ENCODE measurements at regions not wholly inside any gene's neighbourhood (a gene's known extent, or its start where the extent isn't known, plus 50 kb on each side); places are given as distances from the start of the nearest gene placed in this dataset.

DNA sequence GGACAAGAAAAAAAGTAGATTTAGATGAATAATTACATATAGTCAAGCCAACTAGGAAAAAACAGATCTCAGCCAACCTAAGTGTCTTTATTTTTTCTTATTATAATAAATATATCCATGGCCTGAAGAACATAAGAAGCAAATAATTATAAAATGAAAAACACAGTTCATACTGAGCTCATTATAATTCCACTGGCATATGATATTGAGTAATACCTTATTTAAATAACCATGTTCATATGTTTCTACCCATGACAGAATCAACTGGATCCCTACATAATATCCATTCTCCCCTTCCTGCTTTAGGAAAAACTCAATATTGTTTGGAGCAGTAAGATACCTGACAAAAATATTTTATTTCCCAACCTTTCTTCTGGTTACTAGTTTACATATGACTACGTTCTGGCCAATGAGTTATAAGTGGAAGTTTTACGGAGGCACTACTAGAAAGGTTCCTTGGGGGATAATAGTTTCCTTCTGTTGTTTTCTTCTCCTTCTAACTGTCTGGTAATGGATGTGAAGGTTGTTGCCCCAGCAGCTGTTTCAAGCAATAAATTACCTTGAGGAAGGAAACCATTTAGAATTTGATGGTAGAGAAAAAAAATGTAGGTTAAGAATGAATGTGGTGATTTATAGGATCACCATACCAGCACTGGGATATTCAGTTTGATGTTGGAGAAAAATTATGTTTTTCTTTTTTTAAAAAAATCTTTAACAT is 184.1 kb upstream of the MBNL1 start:
- H3K56ac ChIP-seq (ENCODE audit: insufficient read length, low read depth, low read length): no peak overlapping the region

More for the DNA sequence above, 184.1 kb upstream of the MBNL1 start:
- Histone ChIP-seq H2AK5ac (ENCODE audit: insufficient read length, low read length) (no peak overlapping the region), H3K14ac (ENCODE audit: insufficient read depth, low read length) (no peak overlapping the region), H3K18ac (ENCODE audit: insufficient read length, low read depth, low read length) (no peak overlapping the region), H2BK20ac (ENCODE audit: low read depth, low read length, poor library complexity, severe bottlenecking) (no peak overlapping the region), H2BK5ac (ENCODE audit: insufficient read length, low read length) (no peak overlapping the region), H4K5ac (ENCODE audit: insufficient read length, low read depth, low read length) (no peak overlapping the region), H3K9me3 (ENCODE audit: control insufficient read depth, low read depth, low read length) (no peaks in the 10 kb centered on the region), H2BK120ac (ENCODE audit: low read depth, low read length, poor library complexity, severe bottlenecking) (no peak overlapping the region), H2BK15ac (ENCODE audit: low read depth, low read length) (no peak overlapping the region), H4K91ac (ENCODE audit: insufficient read length, low read depth, low read length) (no peak overlapping the region), H3K27me3 (ENCODE audit: insufficient read depth, low read length) (no peaks in the 10 kb centered on the region), H2BK12ac (ENCODE audit: insufficient read length, low read depth, low read length) (no peak overlapping the region), H3K4ac (ENCODE audit: low read depth, low read length) (no peak overlapping the region), H3K23ac (ENCODE audit: insufficient read length, low read depth, low read length) (no peak overlapping the region), H3T11ph (ENCODE audit: low read length) (no peak overlapping the region), H4K20me1 (ENCODE audit: control insufficient read depth, insufficient read depth, insufficient read length) (no peaks in the 10 kb centered on the region), H3K4me1 (ENCODE audit: insufficient read depth, low read length) (peaks cover 5% of the 10 kb centered on the region), H2AFZ (ENCODE audit: low read length) (no peak overlapping the region), H3K4me2 (ENCODE audit: insufficient read depth, insufficient read length, low read length) (no peak overlapping the region), H3K9ac (ENCODE audit: extremely low read depth, insufficient read length, low read length) (no peak overlapping the region), H3K79me1 (ENCODE audit: insufficient read depth, low read depth, low read length, poor library complexity, severe bottlenecking) (no peaks in the 10 kb centered on the region), H3K27ac (ENCODE audit: insufficient read length, low read depth, low read length) (no peak overlapping the region), H3K23me2 (ENCODE audit: insufficient read length, low read depth, low read length, poor library complexity, severe bottlenecking) (no peaks in the 10 kb centered on the region), H3K79me2 (ENCODE audit: insufficient read depth, low read length) (no peaks in the 10 kb centered on the region), H4K8ac (replicated peaks; ENCODE audit: insufficient read length, low read depth, low read length) (no peak overlapping the region)
- TF ChIP-seq, protein P1, sequence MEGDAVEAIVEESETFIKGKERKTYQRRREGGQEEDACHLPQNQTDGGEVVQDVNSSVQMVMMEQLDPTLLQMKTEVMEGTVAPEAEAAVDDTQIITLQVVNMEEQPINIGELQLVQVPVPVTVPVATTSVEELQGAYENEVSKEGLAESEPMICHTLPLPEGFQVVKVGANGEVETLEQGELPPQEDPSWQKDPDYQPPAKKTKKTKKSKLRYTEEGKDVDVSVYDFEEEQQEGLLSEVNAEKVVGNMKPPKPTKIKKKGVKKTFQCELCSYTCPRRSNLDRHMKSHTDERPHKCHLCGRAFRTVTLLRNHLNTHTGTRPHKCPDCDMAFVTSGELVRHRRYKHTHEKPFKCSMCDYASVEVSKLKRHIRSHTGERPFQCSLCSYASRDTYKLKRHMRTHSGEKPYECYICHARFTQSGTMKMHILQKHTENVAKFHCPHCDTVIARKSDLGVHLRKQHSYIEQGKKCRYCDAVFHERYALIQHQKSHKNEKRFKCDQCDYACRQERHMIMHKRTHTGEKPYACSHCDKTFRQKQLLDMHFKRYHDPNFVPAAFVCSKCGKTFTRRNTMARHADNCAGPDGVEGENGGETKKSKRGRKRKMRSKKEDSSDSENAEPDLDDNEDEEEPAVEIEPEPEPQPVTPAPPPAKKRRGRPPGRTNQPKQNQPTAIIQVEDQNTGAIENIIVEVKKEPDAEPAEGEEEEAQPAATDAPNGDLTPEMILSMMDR (conservative IDR thresholded peaks at IDR 0.05): no peak
- DNase-seq: no peak
- WGBS (ENCODE audit: extremely low coverage, insufficient read length, low lambda C conversion rate): no CpG with 5 or more reads among the region's 2 CpGs
- Mint-ChIP-seq H3K4me1 (peaks cover 14 to 20% of the 10 kb centered on the region in 2 experiments), H3K27ac (no peak overlapping the region), H3K36me3 (ENCODE audit: insufficient read depth in 1 of 3, low read depth in 3 of 3) (peaks cover 0 to 7% (median 5%) of the 10 kb centered on the region in 3 experiments; a peak in 4 of 7 replicates), H3K9me3 (peaks cover 0 to 13% of the 10 kb centered on the region in 2 experiments; a peak in 4 of 5 replicates), H3K4me3 (no peak overlapping the region), H3K27me3 (ENCODE audit: low read depth) (no peaks in the 10 kb centered on the region)

Data from H9 (cell line).